H9 (cell line): ENCODE measurements at regions not wholly inside any gene's neighbourhood (a gene's known extent, or its start where the extent isn't known, plus 50 kb on each side); places are given as distances from the start of the nearest gene placed in this dataset.

ENCODE experiments used
- DNase-seq: peaks from one replicate; pipeline ENCODE4 v3.0.0-alpha.2; 2017
- H2AFZ ChIP-seq: one replicate; pipeline ENCODE4 v1.6.1; 2013; ENCODE audit warnings: mild to moderate bottlenecking, low read length, control low read depth, moderate library complexity
- H2AK5ac ChIP-seq: 2 replicates; pipeline ENCODE4 v1.6.1; 2013; ENCODE audit warnings: low read length, control low read depth, mixed read lengths; ENCODE audit not compliant: insufficient read length
- H2BK120ac ChIP-seq: one replicate; pipeline ENCODE4 v1.6.1; 2013; ENCODE audit warnings: low read depth, mild to moderate bottlenecking, low read length, control low read depth, inconsistent platforms; ENCODE audit not compliant: poor library complexity, severe bottlenecking
- H2BK12ac ChIP-seq: 2 replicates; pipeline ENCODE4 v1.6.1; 2013; ENCODE audit warnings: low read length, control low read depth, mixed read lengths, low read depth; ENCODE audit not compliant: insufficient read length
- H2BK15ac ChIP-seq: 2 replicates; pipeline ENCODE4 v1.6.1; 2013; ENCODE audit warnings: low read depth, low read length, control low read depth
- H2BK20ac ChIP-seq: one replicate; pipeline ENCODE4 v1.6.1; 2013; ENCODE audit warnings: low read depth, mild to moderate bottlenecking, low read length, control low read depth, inconsistent platforms; ENCODE audit not compliant: poor library complexity, severe bottlenecking
- H2BK5ac ChIP-seq: 2 replicates; pipeline ENCODE4 v1.6.1; 2013; ENCODE audit warnings: low read length, control low read depth, mixed read lengths; ENCODE audit not compliant: insufficient read length
- H3K14ac ChIP-seq: 2 replicates; pipeline ENCODE4 v1.6.1; 2013; ENCODE audit warnings: low read length, control low read depth; ENCODE audit not compliant: insufficient read depth
- H3K18ac ChIP-seq: 2 replicates; pipeline ENCODE4 v1.6.1; 2013; ENCODE audit warnings: low read depth, mild to moderate bottlenecking, mixed read lengths, low read length, control low read depth; ENCODE audit not compliant: insufficient read length
- H3K23ac ChIP-seq: 2 replicates; pipeline ENCODE4 v1.6.1; 2013; ENCODE audit warnings: low read length, control low read depth, mixed read lengths, low read depth; ENCODE audit not compliant: insufficient read length
- H3K23me2 ChIP-seq: 2 replicates; pipeline ENCODE4 v1.6.1; 2013; ENCODE audit warnings: low read depth, mild to moderate bottlenecking, mixed read lengths, low read length, control low read depth; ENCODE audit not compliant: insufficient read length, poor library complexity, severe bottlenecking
- H3K27ac ChIP-seq: 2 replicates; pipeline ENCODE4 v1.5.1; 2013; ENCODE audit warnings: low read length, control low read depth, mixed read lengths, low read depth; ENCODE audit not compliant: insufficient read length
- H3K27me3 ChIP-seq: 2 replicates; pipeline ENCODE4 v1.6.1; 2013; ENCODE audit warnings: low read length, control low read depth, inconsistent platforms; ENCODE audit not compliant: insufficient read depth
- H3K4ac ChIP-seq: 2 replicates; pipeline ENCODE4 v1.6.1; 2013; ENCODE audit warnings: low read depth, mild to moderate bottlenecking, control low read depth, inconsistent platforms, low read length, moderate library complexity
- H3K4me1 ChIP-seq: 2 replicates; pipeline ENCODE4 v1.6.1; 2013; ENCODE audit warnings: low read length, control low read depth, inconsistent platforms; ENCODE audit not compliant: insufficient read depth
- H3K4me2 ChIP-seq: 2 replicates; pipeline ENCODE4 v1.6.1; 2013; ENCODE audit warnings: low read length, control low read depth, mixed read lengths; ENCODE audit not compliant: insufficient read length, insufficient read depth
- H3K56ac ChIP-seq: 2 replicates; pipeline ENCODE4 v1.6.1; 2013; ENCODE audit warnings: low read depth, mild to moderate bottlenecking, mixed read lengths, low read length, control low read depth; ENCODE audit not compliant: insufficient read length
- H3K79me1 ChIP-seq: 2 replicates; pipeline ENCODE4 v1.6.1; 2013; ENCODE audit warnings: low read depth, mild to moderate bottlenecking, moderate library complexity, low read length, control low read depth, inconsistent platforms; ENCODE audit not compliant: insufficient read depth, poor library complexity, severe bottlenecking
- H3K79me2 ChIP-seq: 2 replicates; pipeline ENCODE4 v1.6.1; 2013; ENCODE audit warnings: low read length, control low read depth, inconsistent platforms; ENCODE audit not compliant: insufficient read depth
- H3K9ac ChIP-seq: 2 replicates; pipeline ENCODE4 v1.6.1; 2013; ENCODE audit warnings: low read length, control low read depth, mixed read lengths; ENCODE audit not compliant: insufficient read length; ENCODE audit errors: extremely low read depth
- H3K9me3 ChIP-seq: one replicate; pipeline ENCODE4 v1.6.1; 2013; ENCODE audit warnings: low read depth, low read length, inconsistent platforms; ENCODE audit not compliant: control insufficient read depth
- H3T11ph ChIP-seq: one replicate; pipeline ENCODE4 v1.6.1; 2013; ENCODE audit warnings: mild to moderate bottlenecking, low read length, control low read depth, inconsistent platforms
- H4K20me1 ChIP-seq: one replicate; pipeline ENCODE4 v1.6.1; 2013; ENCODE audit not compliant: control insufficient read depth, insufficient read length, insufficient read depth
- H4K5ac ChIP-seq: 2 replicates; pipeline ENCODE4 v1.6.1; 2013; ENCODE audit warnings: low read depth, mild to moderate bottlenecking, mixed read lengths, low read length, control low read depth; ENCODE audit not compliant: insufficient read length
- H4K8ac ChIP-seq: replicated peaks from 2 replicates; pipeline ENCODE4 v1.6.1; 2013; ENCODE audit warnings: low read length, control low read depth, mixed read lengths, low read depth; ENCODE audit not compliant: insufficient read length
- H4K91ac ChIP-seq: 2 replicates; pipeline ENCODE4 v1.6.1; 2013; ENCODE audit warnings: low read depth, mild to moderate bottlenecking, moderate library complexity, mixed read lengths, low read length, control low read depth; ENCODE audit not compliant: insufficient read length
- H3K27ac Mint-ChIP-seq, 3 experiments: 2 replicates in 2 of 3; 3 replicates in 1 of 3; pipeline ENCODE4 v1.8.0; 2020 to 2021; ENCODE audit warnings: mixed read lengths in 3 of 3, mild to moderate bottlenecking in 1 of 3, moderate library complexity in 1 of 3
- H3K27me3 Mint-ChIP-seq: 2 replicates; pipeline ENCODE4 v1.8.0; 2021; ENCODE audit warnings: low read depth, mild to moderate bottlenecking, moderate library complexity, mixed read lengths
- H3K36me3 Mint-ChIP-seq, 3 experiments: 2 replicates in 2 of 3; 3 replicates in 1 of 3; pipeline ENCODE4 v1.8.0; 2020 to 2021; ENCODE audit warnings: low read depth in 3 of 3, mixed read lengths in 3 of 3; ENCODE audit not compliant: insufficient read depth in 1 of 3
- H3K4me1 Mint-ChIP-seq, 2 experiments: 2 replicates each; pipeline ENCODE4 v1.8.0; 2020; ENCODE audit warnings: mixed read lengths in 2 of 2
- H3K4me3 Mint-ChIP-seq, 2 experiments: 2 replicates in 1 of 2; 3 replicates in 1 of 2; pipeline ENCODE4 v1.8.0; 2020 to 2021; ENCODE audit warnings: mild to moderate bottlenecking in 2 of 2, mixed read lengths in 2 of 2, moderate library complexity in 1 of 2
- H3K9me3 Mint-ChIP-seq, 2 experiments: 2 replicates in 1 of 2; 3 replicates in 1 of 2; pipeline ENCODE4 v1.8.0; 2020; ENCODE audit warnings: mild to moderate bottlenecking in 2 of 2, mixed read lengths in 2 of 2, moderate library complexity in 1 of 2
- TF ChIP-seq, protein P1 (sequence below): fragments of 200-600 bp; sonication (generic); conservative IDR thresholded peaks from 3 replicates; pipeline ENCODE4 v1.8.0; 2021; ENCODE audit warnings: antibody characterized with exemption, mild to moderate bottlenecking

DNA sequence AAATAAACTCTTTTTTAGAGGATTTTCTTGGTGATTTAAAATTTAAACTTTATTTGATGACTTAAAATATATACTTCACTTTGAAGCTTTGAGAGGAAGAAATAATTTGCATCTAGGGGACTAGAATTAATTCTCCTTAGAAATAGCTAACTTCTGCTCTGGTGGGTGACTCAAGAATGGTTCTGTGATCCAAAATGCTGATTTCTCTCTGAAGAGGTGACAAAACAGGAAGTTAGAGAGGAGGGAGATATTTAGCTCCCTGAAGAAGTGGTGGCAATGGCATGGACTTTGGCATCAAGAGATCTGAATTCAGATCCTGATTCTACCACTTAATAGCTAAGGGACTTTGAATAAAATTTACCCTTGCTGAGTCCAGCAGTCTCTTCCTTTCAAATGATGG, 125.8 kb upstream of the ATP1B1 start:
- no peak for DNase-seq
- Histone ChIP-seq H4K20me1 (no peaks in the 10 kb centered on the region), H3K23ac (no peak overlapping the region), H3K9me3 (no peaks in the 10 kb centered on the region), H3K79me1 (no peaks in the 10 kb centered on the region), H3K27ac (no peak overlapping the region), H3K27me3 (no peaks in the 10 kb centered on the region), H4K5ac (no peak overlapping the region), H3K18ac (no peak overlapping the region), H3K9ac (no peak overlapping the region), H3K4ac (no peak overlapping the region), H3K23me2 (no peaks in the 10 kb centered on the region), H4K91ac (no peak overlapping the region), H3K79me2 (no peaks in the 10 kb centered on the region), H3K56ac (no peak overlapping the region), H2BK5ac (no peak overlapping the region), H2AK5ac (no peak overlapping the region), H2BK15ac (no peak overlapping the region), H2BK20ac (no peak overlapping the region), H3T11ph (no peak overlapping the region), H3K4me2 (no peak overlapping the region), H3K14ac (no peak overlapping the region), H4K8ac (no peak overlapping the region), H2AFZ (no peak overlapping the region), H2BK120ac (no peak overlapping the region), H3K4me1 (no peaks in the 10 kb centered on the region), H2BK12ac (no peak overlapping the region)
- Mint-ChIP-seq H3K4me1 (peaks cover 4 to 7% of the 10 kb centered on the region in 2 experiments), H3K9me3 (peaks cover 0 to 2% of the 10 kb centered on the region in 2 experiments; a peak in 2 of 5 replicates), H3K36me3 (no peaks in the 10 kb centered on the region), H3K27ac (no peak overlapping the region), H3K27me3 (no peaks in the 10 kb centered on the region; the same call in none of the 2 replicates), H3K4me3 (no peak overlapping the region)
- TF ChIP-seq, protein P1, sequence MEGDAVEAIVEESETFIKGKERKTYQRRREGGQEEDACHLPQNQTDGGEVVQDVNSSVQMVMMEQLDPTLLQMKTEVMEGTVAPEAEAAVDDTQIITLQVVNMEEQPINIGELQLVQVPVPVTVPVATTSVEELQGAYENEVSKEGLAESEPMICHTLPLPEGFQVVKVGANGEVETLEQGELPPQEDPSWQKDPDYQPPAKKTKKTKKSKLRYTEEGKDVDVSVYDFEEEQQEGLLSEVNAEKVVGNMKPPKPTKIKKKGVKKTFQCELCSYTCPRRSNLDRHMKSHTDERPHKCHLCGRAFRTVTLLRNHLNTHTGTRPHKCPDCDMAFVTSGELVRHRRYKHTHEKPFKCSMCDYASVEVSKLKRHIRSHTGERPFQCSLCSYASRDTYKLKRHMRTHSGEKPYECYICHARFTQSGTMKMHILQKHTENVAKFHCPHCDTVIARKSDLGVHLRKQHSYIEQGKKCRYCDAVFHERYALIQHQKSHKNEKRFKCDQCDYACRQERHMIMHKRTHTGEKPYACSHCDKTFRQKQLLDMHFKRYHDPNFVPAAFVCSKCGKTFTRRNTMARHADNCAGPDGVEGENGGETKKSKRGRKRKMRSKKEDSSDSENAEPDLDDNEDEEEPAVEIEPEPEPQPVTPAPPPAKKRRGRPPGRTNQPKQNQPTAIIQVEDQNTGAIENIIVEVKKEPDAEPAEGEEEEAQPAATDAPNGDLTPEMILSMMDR: no peak
